Adrenal gland (tissue), 9 donors: ENCODE measurements at regions not wholly inside any gene's neighbourhood (a gene's known extent, or its start where the extent isn't known, plus 50 kb on each side); places are given as distances from the start of the nearest gene placed in this dataset.

Experiments used
- DNase-seq, 7 donors: peaks; one replicate each; pipeline ENCODE4 v3.0.0-alpha.2; 2019 to 2020
- H3K27ac ChIP-seq, 5 donors: fragments of 200-600 bp; sonication (generic) in 4 of 5; 1 replicate in 3 of 5; 2 replicates in 2 of 5; pipeline versions ENCODE4 v1.5.1 to v1.8.0; 2016 to 2020; ENCODE audit warnings: mild to moderate bottlenecking in 1 of 5
- H3K27me3 ChIP-seq: fragments of 200-600 bp; 2 replicates; pipeline ENCODE4 v1.8.0; 2021
- H3K36me3 ChIP-seq, 2 donors: fragments of 200-600 bp; replicated peaks in 1 of 2; 1 replicate in 1 of 2; 2 replicates in 1 of 2; pipeline versions ENCODE4 v1.5.1 to v1.8.0; 2018 to 2022
- H3K4me1 ChIP-seq, 2 donors: fragments of 200-600 bp; replicated peaks in 1 of 2; 1 replicate in 1 of 2; 2 replicates in 1 of 2; pipeline versions ENCODE4 v1.5.1 to v1.8.0; 2018 to 2021
- H3K4me3 ChIP-seq, 4 donors: fragments of 200-600 bp; sonication (generic) in 3 of 4; one replicate each; pipeline ENCODE4 v1.5.1; 2016 to 2018
- H3K9me3 ChIP-seq, 3 donors: fragments of 200-600 bp; sonication (generic) in 1 of 3; replicated peaks in 1 of 3; 1 replicate in 2 of 3; 2 replicates in 1 of 3; pipeline versions ENCODE4 v1.5.1 to v1.8.0; 2016 to 2021
- CTCF ChIP-seq, 6 experiments: fragments of 450-650 bp in 4 of 6; fragments of 200-600 bp in 2 of 6; sonication (generic) in 1 of 6; IDR thresholded peaks; 1 replicate in 5 of 6; 2 replicates in 1 of 6; pipeline versions ENCODE4 v1.5.1 to v1.8.0; 2016 to 2021; ENCODE audit warnings: antibody characterized with exemption in 6 of 6, mild to moderate bottlenecking in 2 of 6, moderate library complexity in 1 of 6
- POLR2A ChIP-seq, 2 donors: fragments of 450-650 bp; IDR thresholded peaks; one replicate each; pipeline ENCODE4 v1.6.1; 2017; ENCODE audit warnings: antibody characterized with exemption in 2 of 2, mild to moderate bottlenecking in 2 of 2, moderate library complexity in 1 of 2
- WGBS, 4 donors: extraction: QIAGEN DNeasy Blood & Tissue Kit in 2 of 4; methylation state at CpG; one replicate each; pipeline versions ENCODE4 v1.1.5 to v1.1.7; 2013 to 2017; 5-methylcytosine and 5-hydroxymethylcytosine counted together
- intact Hi-C, 2 donors: fragments of 100-400 bp; cut with DNase I; formaldehyde crosslinking; loops; one replicate each; pipeline versions ENCODE4 v1.14.1 to v1.15.0; 2022 to 2023
- donor health status: healthy with polysubstance abuse.
- donor health status: Bipolar disorder and iron deficiency.
- donor health status: DM: yes; HTN: yes; CAD: no.
- donor health status: DM: no; HTN: no; CAD: no.
- donor health status: DM: no; HTN: no; CAD: no.

DNA sequence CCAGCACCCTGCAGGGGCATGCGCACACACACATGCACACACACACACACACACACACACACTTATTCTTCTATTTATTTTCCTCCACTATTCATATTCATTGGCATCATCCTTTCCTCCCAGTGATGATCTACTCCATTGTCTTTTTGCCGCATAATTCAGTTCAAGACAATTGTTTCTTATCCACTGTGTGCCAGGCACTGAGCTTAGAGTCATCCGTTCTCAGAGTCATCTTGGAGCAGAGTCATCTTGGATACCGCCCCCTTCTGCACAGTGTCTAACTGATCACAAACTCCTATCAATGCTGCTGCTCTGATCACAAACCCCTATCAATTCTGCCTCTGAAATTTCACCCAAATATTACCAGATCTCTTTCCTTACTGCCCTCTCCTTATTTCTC, 102.8 kb upstream of the PROX1 start:
- no peak for DNase-seq
- Histone ChIP-seq H3K4me3 (no peak overlapping the region), H3K27me3 (no peaks in the 10 kb centered on the region), H3K36me3 (no peaks in the 10 kb centered on the region), H3K27ac (no peak overlapping the region), H3K9me3 (no peaks in the 10 kb centered on the region), H3K4me1 (no peaks in the 10 kb centered on the region)
- TF ChIP-seq POLR2A (IDR thresholded peaks at IDR 0.05) (no peak), CTCF (IDR thresholded peaks at IDR 0.05) (no peak)
- intact Hi-C loops = no loop called here
- 86 to 93% (median 90%) methylated on average over 4 of the region's 4 CpGs for WGBS, 4 donors

DNA sequence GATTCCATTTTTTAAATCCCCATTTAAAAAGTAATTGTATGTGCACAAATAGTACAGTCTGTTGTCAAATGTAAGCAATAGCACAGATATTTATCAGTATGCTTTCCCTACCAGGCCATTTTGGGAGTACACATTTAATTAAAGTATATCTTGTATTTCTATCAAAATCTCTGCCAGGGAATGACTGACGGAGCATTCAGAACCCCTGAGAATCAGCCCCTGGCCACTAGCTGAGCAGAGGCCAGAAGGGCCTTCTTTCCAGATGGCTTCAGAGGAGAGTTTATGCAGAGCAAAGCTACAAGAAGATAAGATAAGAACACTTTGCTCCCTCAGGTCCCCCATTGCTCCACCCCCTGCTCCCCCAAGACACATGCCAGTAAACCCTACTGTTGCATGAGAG, 99.9 kb upstream of the PROX1 start:
- no peaks in the 10 kb centered on the region for H3K36me3 ChIP-seq
- H3K9me3 ChIP-seq = no peaks in the 10 kb centered on the region
- no peaks in the 10 kb centered on the region for H3K27me3 ChIP-seq
- DNase-seq = no peak
- intact Hi-C loops = no loop called here
- H3K4me1 ChIP-seq = no peaks in the 10 kb centered on the region
- TF ChIP-seq CTCF (IDR thresholded peaks at IDR 0.05) (no peak), POLR2A (IDR thresholded peaks at IDR 0.05) (no peak)
- H3K4me3 ChIP-seq = no peak overlapping the region
- no peak overlapping the region for H3K27ac ChIP-seq
- WGBS, 4 donors = 85 to 100% (median 95%) methylated on average over 1 of the region's 1 CpG

- Histone ChIP-seq H3K36me3 (no peaks in the 10 kb centered on the region), H3K27ac (no peak overlapping the region), H3K4me3 (no peak overlapping the region), H3K4me1 (no peaks in the 10 kb centered on the region), H3K27me3 (no peaks in the 10 kb centered on the region), H3K9me3 (no peaks in the 10 kb centered on the region)
- WGBS, 4 donors = 63 to 72% (median 72%) methylated on average over 6 of the region's 6 CpGs
- TF ChIP-seq POLR2A (IDR thresholded peaks at IDR 0.05) (no peak), CTCF (IDR thresholded peaks at IDR 0.05) (no peak)
- no peak for DNase-seq
- intact Hi-C loops = no loop called here
Measured at GRCh38 chr1:213891989-213892902, 95.5 kb upstream of the PROX1 start.

DNA sequence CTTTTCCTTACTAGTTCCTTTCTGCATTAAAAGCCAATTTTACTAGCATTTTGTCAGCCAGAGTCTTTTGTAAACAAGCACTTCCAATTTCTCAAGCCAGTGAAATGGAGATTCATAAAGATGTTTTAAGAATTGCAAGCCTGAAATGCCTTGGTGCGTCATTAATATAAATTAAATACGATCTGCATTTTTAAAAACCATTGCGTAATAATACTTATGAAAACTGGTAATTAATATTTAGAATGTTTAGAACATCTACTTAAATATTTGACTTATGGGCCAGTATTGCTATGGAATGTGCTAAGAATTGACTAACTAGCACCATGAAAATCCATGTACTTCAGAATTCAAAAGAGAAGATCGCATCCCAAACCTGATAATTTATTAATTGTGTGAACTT, 89.1 kb upstream of the PROX1 start:
- TF ChIP-seq CTCF (IDR thresholded peaks at IDR 0.05) = no peak
- TF ChIP-seq POLR2A (IDR thresholded peaks at IDR 0.05) = no peak
- no peak overlapping the region for H3K4me3 ChIP-seq
- H3K9me3 ChIP-seq = no peaks in the 10 kb centered on the region
- no peaks in the 10 kb centered on the region for H3K27me3 ChIP-seq
- no peaks in the 10 kb centered on the region for H3K4me1 ChIP-seq
- intact Hi-C loops = no loop called here
- no peak overlapping the region for H3K27ac ChIP-seq
- 89 to 95% (median 93%) methylated on average over 4 of the region's 4 CpGs for whole genome bisulfite sequencing, 4 donors
- H3K36me3 ChIP-seq = no peaks in the 10 kb centered on the region
- DNase-seq = no peak
